ENCODE measurements at regions not wholly inside any gene's neighbourhood (a gene's known extent, or its start where the extent isn't known, plus 50 kb on each side); places are given as distances from the start of the nearest gene placed in this dataset.

DNA sequence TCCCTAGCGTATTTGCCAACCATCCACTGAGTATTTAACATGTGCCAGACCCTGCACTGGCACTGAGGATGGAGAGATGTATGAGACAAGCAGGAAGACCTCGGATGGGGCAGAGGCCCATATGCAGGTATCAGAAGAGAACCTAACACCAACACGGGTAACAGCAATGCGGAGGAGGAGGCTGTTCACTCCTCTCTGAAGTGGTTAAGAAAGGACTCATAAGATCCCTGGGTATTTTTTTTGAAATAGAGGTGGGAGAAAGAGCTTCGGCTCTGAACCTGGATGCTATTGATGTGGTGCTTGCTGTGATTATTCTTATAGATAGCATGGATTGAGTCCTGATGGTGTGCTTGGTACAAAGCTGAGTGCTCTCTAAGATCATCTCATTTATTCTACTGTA lies 418.3 kb downstream of the LPIN1 start:
- TF ChIP-seq CTCF (conservative IDR thresholded peaks at IDR 0.05), result no peak

DNA sequence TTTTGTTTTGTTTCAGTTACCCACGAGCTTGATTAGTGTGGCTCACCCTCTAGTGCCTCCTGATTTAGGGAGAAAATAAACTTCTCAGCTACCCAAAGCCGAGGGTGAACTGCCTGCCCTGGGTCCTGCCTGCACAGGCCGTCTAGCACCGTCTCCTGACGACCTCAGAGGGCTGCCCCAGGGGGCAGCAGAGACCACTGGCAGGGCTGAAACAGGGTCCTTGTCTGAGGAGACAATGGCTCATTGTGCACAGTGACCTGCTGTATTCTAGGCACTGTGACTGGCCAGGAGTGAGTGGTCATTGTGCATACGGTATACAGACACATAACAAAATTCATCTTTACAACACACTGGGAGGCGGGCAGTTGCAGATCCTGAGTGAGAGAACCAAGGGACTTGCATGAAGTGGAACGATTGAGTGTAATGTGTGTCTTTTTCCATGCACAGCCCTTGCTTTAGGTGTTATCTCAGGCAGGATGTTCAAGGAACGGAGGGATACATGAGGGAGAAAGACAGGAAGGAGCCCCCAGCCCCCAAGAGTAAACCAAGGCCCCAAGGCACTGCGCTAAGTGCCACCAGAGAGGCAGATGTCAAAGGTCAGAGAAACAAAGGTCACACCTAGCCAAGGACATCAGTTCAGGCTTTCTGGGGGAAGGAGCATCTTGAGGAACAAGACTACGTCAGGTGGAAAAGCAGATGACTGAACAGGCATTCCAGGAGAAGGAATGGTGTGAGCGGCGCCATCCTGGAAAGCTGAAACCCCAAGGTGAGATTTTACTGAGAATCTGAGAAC lies 421.3 kb downstream of the LPIN1 start:
- no peak for TF ChIP-seq CTCF (conservative IDR thresholded peaks at IDR 0.05)
- H3K27ac ChIP-seq, result no peak overlapping the region

More for the DNA sequence above, 418.3 kb downstream of the LPIN1 start:
- no peak overlapping the region for H3K27ac ChIP-seq

DNA sequence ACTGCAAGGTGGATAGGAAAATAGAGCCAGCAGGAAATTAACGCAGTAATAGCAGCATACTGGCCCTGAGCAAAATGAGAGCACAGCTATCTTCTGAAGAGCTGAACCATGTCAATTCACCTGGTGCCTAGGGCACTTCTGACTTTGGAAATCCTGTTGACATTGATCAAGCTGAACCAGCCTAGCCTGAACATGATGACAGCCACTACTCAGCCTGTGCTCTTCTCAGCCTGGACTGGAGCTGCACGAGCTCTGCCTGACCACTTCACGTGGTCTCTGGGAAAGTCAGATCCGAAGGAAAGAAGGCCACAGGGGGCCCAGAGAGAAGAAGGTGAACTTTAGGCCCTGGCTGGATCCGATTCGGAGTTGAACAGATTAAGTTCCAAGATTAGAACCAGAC lies 421.9 kb downstream of the LPIN1 start:
- no peak overlapping the region for H3K27ac ChIP-seq
- TF ChIP-seq CTCF (conservative IDR thresholded peaks at IDR 0.05), result no peak

GRCh38 chr2:12168791-12169388 lies 422.5 kb downstream of the LPIN1 start:
- no peak for TF ChIP-seq CTCF (conservative IDR thresholded peaks at IDR 0.05)
- H3K27ac ChIP-seq, result no peak overlapping the region

DNA sequence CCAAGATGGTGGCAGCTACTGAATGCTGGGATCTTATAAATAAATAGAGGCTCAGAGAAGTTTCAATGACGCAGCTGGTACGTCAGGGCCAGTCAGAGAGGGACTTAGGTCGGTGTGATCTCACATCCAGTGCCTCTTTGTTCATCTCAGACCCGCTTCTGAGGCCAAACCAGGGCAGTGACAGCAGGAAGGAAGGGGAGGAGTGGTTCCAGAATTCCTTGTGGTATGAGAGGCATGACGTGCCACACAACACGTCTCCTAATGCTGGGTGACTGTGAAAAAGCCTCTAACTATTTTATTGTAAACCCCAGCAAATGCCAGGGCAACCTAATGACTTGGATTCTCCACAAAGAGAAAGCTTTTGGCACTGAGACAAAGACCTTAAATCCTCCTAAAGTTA lies 423.3 kb downstream of the LPIN1 start:
- TF ChIP-seq CTCF (conservative IDR thresholded peaks at IDR 0.05), result no peak
- no peak overlapping the region for H3K27ac ChIP-seq

DNA sequence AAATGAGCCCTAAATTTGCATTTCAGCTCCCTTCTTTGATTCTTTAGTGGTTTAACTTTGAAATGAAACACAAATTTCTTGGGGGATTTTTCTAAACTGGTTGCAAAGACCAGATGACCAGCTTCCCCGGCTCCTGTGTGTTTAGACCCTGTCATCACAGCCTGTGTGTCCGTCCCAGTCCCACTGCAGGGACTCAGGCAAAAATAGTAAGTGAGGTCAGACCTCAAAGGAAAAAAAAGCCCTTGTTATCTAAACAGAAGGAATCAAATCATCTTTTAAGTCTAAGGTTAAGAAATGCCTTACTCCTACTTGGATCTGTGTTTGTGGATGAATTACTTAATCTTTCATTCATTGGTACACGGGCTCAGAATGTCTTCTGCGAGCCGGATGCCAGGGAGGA lies 423.7 kb downstream of the LPIN1 start:
- no peak overlapping the region for H3K27ac ChIP-seq
- no peak for TF ChIP-seq CTCF (conservative IDR thresholded peaks at IDR 0.05)

DNA sequence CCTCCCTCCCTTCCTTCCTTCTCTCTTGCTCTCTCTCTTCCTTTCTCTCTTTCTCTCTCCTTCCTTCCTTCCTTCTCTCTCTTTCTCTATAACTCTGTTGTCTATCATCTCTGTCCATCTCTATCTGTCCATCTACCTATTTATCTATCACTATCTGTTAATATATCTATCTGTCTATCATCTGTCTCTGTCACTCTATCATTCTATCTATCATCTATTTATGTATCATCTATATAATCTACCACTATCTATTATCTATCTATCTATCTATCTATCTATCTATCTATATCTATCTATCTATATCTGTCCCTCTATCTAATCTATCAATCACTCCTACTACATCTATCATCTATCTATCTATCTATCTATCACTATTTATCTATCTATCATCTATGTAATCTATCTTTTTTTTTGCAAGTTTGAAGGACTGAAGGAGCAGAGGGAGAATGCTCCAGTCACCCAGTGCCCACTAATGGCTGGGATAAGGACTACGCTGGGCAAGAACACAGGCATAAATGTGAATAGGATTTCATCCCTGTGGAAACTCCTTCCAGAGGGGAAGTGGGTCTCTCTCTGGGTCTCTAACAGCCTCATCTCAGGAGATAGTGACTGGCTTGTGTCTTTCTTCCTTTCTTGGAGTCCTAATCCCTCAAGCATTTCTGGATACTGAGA lies 427.0 kb downstream of the LPIN1 start:
- no peak overlapping the region for H3K27ac ChIP-seq
- peak; percentile 40 for TF ChIP-seq CTCF (conservative IDR thresholded peaks at IDR 0.05)
